SK-N-SH (cell line): ENCODE measurements at regions not wholly inside any gene's neighbourhood (a gene's known extent, or its start where the extent isn't known, plus 50 kb on each side); places are given as distances from the start of the nearest gene placed in this dataset.

Experiments used
- CTCF ChIA-PET: fragments of 300-600, 350-600 bp; formaldehyde crosslinking; extraction: SDS; loops from one replicate; lab custom pipeline; 2021; lab: Yijun Ruan, JAX
- POLR2A ChIA-PET: fragments of 350-600 bp; sonication (Branson Sonifier 250); formaldehyde crosslinking; extraction: SDS; loops from one replicate; lab custom pipeline; 2020; ENCODE audit warnings: antibody characterized with exemption, inconsistent platforms; lab: Yijun Ruan, JAX
- DNase-seq: peaks from one replicate; pipeline ENCODE4 v3.0.0; 2012
- H2AFZ ChIP-seq: fragments of 200-600 bp; sonication (generic); 2 replicates; pipeline ENCODE4 v1.8.1; 2016; ENCODE audit warnings: antibody characterized with exemption, mild to moderate bottlenecking, low read depth
- H3F3A ChIP-seq: fragments of 200-600 bp; sonication (generic); replicated peaks from 2 replicates; pipeline ENCODE3; 2016; ENCODE audit warnings: antibody characterized with exemption, mild to moderate bottlenecking; ENCODE audit not compliant: insufficient read depth
- H3K27ac ChIP-seq, 2 experiments: fragments of 200-500 bp in 1 of 2; fragments of 200-600 bp in 1 of 2; sonication (Bioruptor generic) in 1 of 2; sonication (generic), shearing (Covaris generic) in 1 of 2; 2 replicates each; pipeline versions ENCODE4 v1.5.1 to v1.6.1; 2014 to 2016; ENCODE audit warnings: low read depth in 2 of 2, inconsistent platforms in 1 of 2, low read length in 1 of 2, mild to moderate bottlenecking in 1 of 2, mixed read lengths in 1 of 2
- H3K27me3 ChIP-seq: fragments of 200-600 bp; sonication (generic), shearing (Covaris generic); 2 replicates; pipeline ENCODE4 v1.6.1; 2016; ENCODE audit warnings: mixed run types; ENCODE audit not compliant: insufficient read depth
- H3K36me3 ChIP-seq, 2 experiments: fragments of 200-500 bp in 1 of 2; fragments of 200-600 bp in 1 of 2; sonication (Bioruptor generic) in 1 of 2; sonication (generic) in 1 of 2; replicated peaks in 1 of 2; 2 replicates each; pipeline versions ENCODE3 to v1.5.1; 2014 to 2016; ENCODE audit warnings: low read length in 1 of 2, mild to moderate bottlenecking in 1 of 2; ENCODE audit not compliant: insufficient read depth in 2 of 2, control insufficient read depth in 1 of 2
- H3K4me1 ChIP-seq, 2 experiments: fragments of 200-500 bp in 1 of 2; fragments of 200-600 bp in 1 of 2; sonication (Bioruptor generic) in 1 of 2; sonication (generic), shearing (Covaris generic) in 1 of 2; 2 replicates each; pipeline versions ENCODE4 v1.5.1 to v1.6.1; 2014 to 2016; ENCODE audit warnings: low read depth in 1 of 2, low read length in 1 of 2, mixed run types in 1 of 2; ENCODE audit not compliant: insufficient read depth in 2 of 2, control insufficient read depth in 1 of 2
- H3K4me2 ChIP-seq: fragments of 200-600 bp; sonication (generic), shearing (Covaris generic); 2 replicates; pipeline ENCODE4 v1.6.1; 2017; ENCODE audit warnings: mixed run types
- H3K4me3 ChIP-seq, 2 experiments: fragments of 200-500 bp in 1 of 2; fragments of 200-600 bp in 1 of 2; sonication (Bioruptor generic) in 1 of 2; sonication (generic), shearing (Covaris generic) in 1 of 2; 2 replicates each; pipeline versions ENCODE4 v1.5.1 to v1.8.1; 2014 to 2016; ENCODE audit warnings: low read depth in 2 of 2, inconsistent platforms in 1 of 2, low read length in 1 of 2, mild to moderate bottlenecking in 1 of 2, mixed read lengths in 1 of 2, moderate library complexity in 1 of 2
- H3K79me2 ChIP-seq: fragments of 200-600 bp; sonication (generic); 2 replicates; pipeline ENCODE4 v1.8.1; 2017; ENCODE audit warnings: mild to moderate bottlenecking; ENCODE audit not compliant: insufficient read depth
- H3K9ac ChIP-seq: fragments of 200-600 bp; sonication (generic); 2 replicates; pipeline ENCODE4 v1.6.1; 2017; ENCODE audit warnings: mixed run types
- H3K9me2 ChIP-seq: fragments of 200-600 bp; sonication (generic); 2 replicates; pipeline ENCODE4 v1.6.1; 2017; ENCODE audit warnings: mixed run types
- H3K9me3 ChIP-seq: fragments of 200-600 bp; sonication (generic); 2 replicates; pipeline ENCODE4 v1.6.1; 2017; ENCODE audit warnings: mixed run types, mild to moderate bottlenecking, moderate library complexity
- H4K20me1 ChIP-seq: fragments of 200-600 bp; sonication (generic); 2 replicates; pipeline ENCODE4 v1.6.1; 2017; ENCODE audit warnings: mild to moderate bottlenecking, mixed run types; ENCODE audit not compliant: insufficient read depth
- CHD2 ChIP-seq: fragments of 150-350 bp; IDR thresholded peaks from 2 replicates; pipeline ENCODE4 v1.6.1; 2018; ENCODE audit warnings: low read length; ENCODE audit not compliant: partially characterized antibody
- EP300 ChIP-seq, 2 experiments: IDR thresholded peaks; 2 replicates each; pipeline versions ENCODE4 v1.4.0 to v1.6.1; 2012; ENCODE audit warnings: borderline replicate concordance in 1 of 2, low read depth in 1 of 2, low read length in 1 of 2
- FOSL2 ChIP-seq: IDR thresholded peaks from 2 replicates; pipeline ENCODE4 v1.4.0; 2012; ENCODE audit warnings: low read depth, mild to moderate bottlenecking, moderate library complexity, borderline replicate concordance
- MEF2A ChIP-seq: IDR thresholded peaks from 2 replicates; pipeline ENCODE4 v1.4.0; 2012; ENCODE audit warnings: low read depth, borderline replicate concordance
- NRF1 ChIP-seq: IDR thresholded peaks from 2 replicates; pipeline ENCODE4 v1.6.1; 2012; ENCODE audit warnings: low read depth, mild to moderate bottlenecking, low read length
- RCOR1 ChIP-seq: fragments of 150-350 bp; IDR thresholded peaks from 2 replicates; pipeline ENCODE4 v1.6.1; 2017; ENCODE audit warnings: antibody characterized with exemption, low read length
- RXRA ChIP-seq: IDR thresholded peaks from 2 replicates; pipeline ENCODE4 v1.4.0; 2012; ENCODE audit warnings: low read depth, mild to moderate bottlenecking, borderline replicate concordance
- SIN3A ChIP-seq: IDR thresholded peaks from 2 replicates; pipeline ENCODE4 v1.6.1; 2012; ENCODE audit warnings: low read depth, mild to moderate bottlenecking, low read length, moderate library complexity, borderline replicate concordance
- SMC3 ChIP-seq: IDR thresholded peaks from 2 replicates; pipeline ENCODE4 v1.6.1; 2012; ENCODE audit warnings: low read depth, low read length, improper control_type of control experiment
- YY1 ChIP-seq: IDR thresholded peaks from 2 replicates; pipeline ENCODE4 v1.4.0; 2012; ENCODE audit warnings: low read depth, mild to moderate bottlenecking
- WGBS: methylation state at CpG from one replicate; pipeline ENCODE4 v1.1.6; 2017; ENCODE audit warnings: low lambda C conversion rate; 5-methylcytosine and 5-hydroxymethylcytosine counted together
- TF ChIP-seq, protein P1 (sequence below): fragments of 200-600 bp; sonication (generic); IDR thresholded peaks from 2 replicates; pipeline ENCODE4 v1.6.1; 2017; ENCODE audit warnings: antibody characterized with exemption, mild to moderate bottlenecking, moderate library complexity
- TF ChIP-seq, protein P2 (sequence below): fragments of 150-350 bp; IDR thresholded peaks from 2 replicates; pipeline ENCODE4 v1.6.1; 2017; ENCODE audit warnings: antibody characterized with exemption, low read length, low read depth, borderline replicate concordance
- TF ChIP-seq, protein P3 (sequence below): IDR thresholded peaks from 2 replicates; pipeline ENCODE4 v1.4.0; 2012; ENCODE audit warnings: low read depth, borderline replicate concordance
- TF ChIP-seq, protein P4 (sequence below): IDR thresholded peaks from 2 replicates; pipeline ENCODE4 v1.6.1; 2012; ENCODE audit warnings: mild to moderate bottlenecking, low read depth, low read length, moderate library complexity
- TF ChIP-seq, protein P5 (sequence below): IDR thresholded peaks from 2 replicates; pipeline ENCODE4 v1.4.0; 2012; ENCODE audit warnings: low read depth, borderline replicate concordance
- TF ChIP-seq, protein P6 (sequence below): IDR thresholded peaks from 2 replicates; pipeline ENCODE4 v1.4.0; 2012; ENCODE audit warnings: low read depth

DNA sequence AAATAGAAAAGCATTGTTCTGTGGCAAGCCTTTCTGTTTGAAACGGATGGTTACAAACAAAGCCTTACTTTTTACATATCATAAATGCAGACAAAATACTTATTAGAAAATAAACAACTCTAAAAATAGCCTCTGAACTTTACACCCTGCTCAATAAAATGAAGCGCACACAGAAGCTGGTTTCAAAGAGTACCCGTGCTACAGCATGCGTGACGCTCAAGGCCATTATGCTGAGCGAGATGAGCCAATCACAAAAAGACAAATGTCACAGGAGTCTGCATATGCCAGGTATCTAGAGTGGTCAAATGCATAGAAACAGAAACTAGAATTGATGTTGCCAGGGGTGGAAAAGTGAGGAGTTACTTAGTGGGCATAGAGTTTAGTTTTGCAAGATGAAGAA, 326.5 kb upstream of the GATB start:
- no peak overlapping the region for H2AFZ ChIP-seq
- H3K27me3 ChIP-seq: no peaks in the 10 kb centered on the region; the same call in 1 of the 2 replicates
- peaks cover 0 to 2% of the 10 kb centered on the region in 2 experiments; a peak in 1 of 4 replicates for H3K4me1 ChIP-seq
- ChIA-PET POLR2A (no interaction called here), CTCF (no interaction called here)
- no peak overlapping the region for H3K9ac ChIP-seq
- no peaks in the 10 kb centered on the region for H4K20me1 ChIP-seq
- no peak for DNase-seq
- no peak overlapping the region for H3K4me2 ChIP-seq
- H3K36me3 ChIP-seq: no peaks in the 10 kb centered on the region
- H3F3A ChIP-seq: no peaks in the 10 kb centered on the region
- no peak overlapping the region for H3K4me3 ChIP-seq
- 76% methylated on average over 6 of the region's 6 CpGs for WGBS
- H3K27ac ChIP-seq: no peak overlapping the region
- TF ChIP-seq YY1: no peak
- TF ChIP-seq NRF1: no peak
- TF ChIP-seq, protein P1, sequence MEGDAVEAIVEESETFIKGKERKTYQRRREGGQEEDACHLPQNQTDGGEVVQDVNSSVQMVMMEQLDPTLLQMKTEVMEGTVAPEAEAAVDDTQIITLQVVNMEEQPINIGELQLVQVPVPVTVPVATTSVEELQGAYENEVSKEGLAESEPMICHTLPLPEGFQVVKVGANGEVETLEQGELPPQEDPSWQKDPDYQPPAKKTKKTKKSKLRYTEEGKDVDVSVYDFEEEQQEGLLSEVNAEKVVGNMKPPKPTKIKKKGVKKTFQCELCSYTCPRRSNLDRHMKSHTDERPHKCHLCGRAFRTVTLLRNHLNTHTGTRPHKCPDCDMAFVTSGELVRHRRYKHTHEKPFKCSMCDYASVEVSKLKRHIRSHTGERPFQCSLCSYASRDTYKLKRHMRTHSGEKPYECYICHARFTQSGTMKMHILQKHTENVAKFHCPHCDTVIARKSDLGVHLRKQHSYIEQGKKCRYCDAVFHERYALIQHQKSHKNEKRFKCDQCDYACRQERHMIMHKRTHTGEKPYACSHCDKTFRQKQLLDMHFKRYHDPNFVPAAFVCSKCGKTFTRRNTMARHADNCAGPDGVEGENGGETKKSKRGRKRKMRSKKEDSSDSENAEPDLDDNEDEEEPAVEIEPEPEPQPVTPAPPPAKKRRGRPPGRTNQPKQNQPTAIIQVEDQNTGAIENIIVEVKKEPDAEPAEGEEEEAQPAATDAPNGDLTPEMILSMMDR: no peak
- TF ChIP-seq FOSL2: no peak
- TF ChIP-seq, protein P2, sequence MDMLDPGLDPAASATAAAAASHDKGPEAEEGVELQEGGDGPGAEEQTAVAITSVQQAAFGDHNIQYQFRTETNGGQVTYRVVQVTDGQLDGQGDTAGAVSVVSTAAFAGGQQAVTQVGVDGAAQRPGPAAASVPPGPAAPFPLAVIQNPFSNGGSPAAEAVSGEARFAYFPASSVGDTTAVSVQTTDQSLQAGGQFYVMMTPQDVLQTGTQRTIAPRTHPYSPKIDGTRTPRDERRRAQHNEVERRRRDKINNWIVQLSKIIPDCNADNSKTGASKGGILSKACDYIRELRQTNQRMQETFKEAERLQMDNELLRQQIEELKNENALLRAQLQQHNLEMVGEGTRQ: no peak
- TF ChIP-seq, protein P3, sequence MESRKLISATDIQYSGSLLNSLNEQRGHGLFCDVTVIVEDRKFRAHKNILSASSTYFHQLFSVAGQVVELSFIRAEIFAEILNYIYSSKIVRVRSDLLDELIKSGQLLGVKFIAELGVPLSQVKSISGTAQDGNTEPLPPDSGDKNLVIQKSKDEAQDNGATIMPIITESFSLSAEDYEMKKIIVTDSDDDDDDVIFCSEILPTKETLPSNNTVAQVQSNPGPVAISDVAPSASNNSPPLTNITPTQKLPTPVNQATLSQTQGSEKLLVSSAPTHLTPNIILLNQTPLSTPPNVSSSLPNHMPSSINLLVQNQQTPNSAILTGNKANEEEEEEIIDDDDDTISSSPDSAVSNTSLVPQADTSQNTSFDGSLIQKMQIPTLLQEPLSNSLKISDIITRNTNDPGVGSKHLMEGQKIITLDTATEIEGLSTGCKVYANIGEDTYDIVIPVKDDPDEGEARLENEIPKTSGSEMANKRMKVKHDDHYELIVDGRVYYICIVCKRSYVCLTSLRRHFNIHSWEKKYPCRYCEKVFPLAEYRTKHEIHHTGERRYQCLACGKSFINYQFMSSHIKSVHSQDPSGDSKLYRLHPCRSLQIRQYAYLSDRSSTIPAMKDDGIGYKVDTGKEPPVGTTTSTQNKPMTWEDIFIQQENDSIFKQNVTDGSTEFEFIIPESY: no peak
- no peak for TF ChIP-seq EP300 (IDR thresholded peaks at IDR 0.05; ENCODE audit: borderline replicate concordance in 1 of 2, low read depth in 1 of 2, low read length in 1 of 2)
- TF ChIP-seq MEF2A: no peak
- TF ChIP-seq RCOR1: no peak
- TF ChIP-seq, protein P4, sequence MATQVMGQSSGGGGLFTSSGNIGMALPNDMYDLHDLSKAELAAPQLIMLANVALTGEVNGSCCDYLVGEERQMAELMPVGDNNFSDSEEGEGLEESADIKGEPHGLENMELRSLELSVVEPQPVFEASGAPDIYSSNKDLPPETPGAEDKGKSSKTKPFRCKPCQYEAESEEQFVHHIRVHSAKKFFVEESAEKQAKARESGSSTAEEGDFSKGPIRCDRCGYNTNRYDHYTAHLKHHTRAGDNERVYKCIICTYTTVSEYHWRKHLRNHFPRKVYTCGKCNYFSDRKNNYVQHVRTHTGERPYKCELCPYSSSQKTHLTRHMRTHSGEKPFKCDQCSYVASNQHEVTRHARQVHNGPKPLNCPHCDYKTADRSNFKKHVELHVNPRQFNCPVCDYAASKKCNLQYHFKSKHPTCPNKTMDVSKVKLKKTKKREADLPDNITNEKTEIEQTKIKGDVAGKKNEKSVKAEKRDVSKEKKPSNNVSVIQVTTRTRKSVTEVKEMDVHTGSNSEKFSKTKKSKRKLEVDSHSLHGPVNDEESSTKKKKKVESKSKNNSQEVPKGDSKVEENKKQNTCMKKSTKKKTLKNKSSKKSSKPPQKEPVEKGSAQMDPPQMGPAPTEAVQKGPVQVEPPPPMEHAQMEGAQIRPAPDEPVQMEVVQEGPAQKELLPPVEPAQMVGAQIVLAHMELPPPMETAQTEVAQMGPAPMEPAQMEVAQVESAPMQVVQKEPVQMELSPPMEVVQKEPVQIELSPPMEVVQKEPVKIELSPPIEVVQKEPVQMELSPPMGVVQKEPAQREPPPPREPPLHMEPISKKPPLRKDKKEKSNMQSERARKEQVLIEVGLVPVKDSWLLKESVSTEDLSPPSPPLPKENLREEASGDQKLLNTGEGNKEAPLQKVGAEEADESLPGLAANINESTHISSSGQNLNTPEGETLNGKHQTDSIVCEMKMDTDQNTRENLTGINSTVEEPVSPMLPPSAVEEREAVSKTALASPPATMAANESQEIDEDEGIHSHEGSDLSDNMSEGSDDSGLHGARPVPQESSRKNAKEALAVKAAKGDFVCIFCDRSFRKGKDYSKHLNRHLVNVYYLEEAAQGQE: no peak
- TF ChIP-seq RXRA: no peak
- TF ChIP-seq, protein P5, sequence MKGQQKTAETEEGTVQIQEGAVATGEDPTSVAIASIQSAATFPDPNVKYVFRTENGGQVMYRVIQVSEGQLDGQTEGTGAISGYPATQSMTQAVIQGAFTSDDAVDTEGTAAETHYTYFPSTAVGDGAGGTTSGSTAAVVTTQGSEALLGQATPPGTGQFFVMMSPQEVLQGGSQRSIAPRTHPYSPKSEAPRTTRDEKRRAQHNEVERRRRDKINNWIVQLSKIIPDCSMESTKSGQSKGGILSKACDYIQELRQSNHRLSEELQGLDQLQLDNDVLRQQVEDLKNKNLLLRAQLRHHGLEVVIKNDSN: no peak
- no peak for TF ChIP-seq CHD2
- TF ChIP-seq, protein P6, sequence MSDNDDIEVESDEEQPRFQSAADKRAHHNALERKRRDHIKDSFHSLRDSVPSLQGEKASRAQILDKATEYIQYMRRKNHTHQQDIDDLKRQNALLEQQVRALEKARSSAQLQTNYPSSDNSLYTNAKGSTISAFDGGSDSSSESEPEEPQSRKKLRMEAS: no peak
- no peak for TF ChIP-seq SMC3
- no peak for TF ChIP-seq SIN3A
- H3K9me3 ChIP-seq: no peaks in the 10 kb centered on the region
- H3K79me2 ChIP-seq: no peaks in the 10 kb centered on the region
- H3K9me2 ChIP-seq: no peaks in the 10 kb centered on the region
